AG04449 (cell line): ENCODE measurements at regions not wholly inside any gene's neighbourhood (a gene's known extent, or its start where the extent isn't known, plus 50 kb on each side); places are given as distances from the start of the nearest gene placed in this dataset.

Experiments used
- CTCF ChIA-PET: fragments of 350-600 bp; formaldehyde crosslinking; extraction: SDS; loops from one replicate; lab custom pipeline; 2021; ENCODE audit warnings: antibody characterized with exemption; lab: Yijun Ruan, JAX
- POLR2A ChIA-PET: fragments of 400-600, 350-600 bp; formaldehyde crosslinking; extraction: SDS; loops from one replicate; lab custom pipeline; 2020; ENCODE audit warnings: antibody characterized with exemption, inconsistent platforms; lab: Yijun Ruan, JAX
- DNase-seq: peaks from one replicate; pipeline ENCODE4 v3.0.0-alpha.2; 2010; ENCODE audit warnings: low read depth, low spot score
- H3K4me3 ChIP-seq: 2 replicates; pipeline ENCODE4 v1.5.1; 2011; ENCODE audit warnings: low read depth, mild to moderate bottlenecking, control low read depth, low read length
- TF ChIP-seq, protein P1 (sequence below): IDR thresholded peaks from one replicate; pipeline ENCODE4 v1.5.1; 2011; ENCODE audit warnings: mild to moderate bottlenecking, moderate library complexity, low read length, control low read depth, inconsistent platforms; ENCODE audit not compliant: insufficient read depth; ENCODE audit errors: missing control alignments

DNA sequence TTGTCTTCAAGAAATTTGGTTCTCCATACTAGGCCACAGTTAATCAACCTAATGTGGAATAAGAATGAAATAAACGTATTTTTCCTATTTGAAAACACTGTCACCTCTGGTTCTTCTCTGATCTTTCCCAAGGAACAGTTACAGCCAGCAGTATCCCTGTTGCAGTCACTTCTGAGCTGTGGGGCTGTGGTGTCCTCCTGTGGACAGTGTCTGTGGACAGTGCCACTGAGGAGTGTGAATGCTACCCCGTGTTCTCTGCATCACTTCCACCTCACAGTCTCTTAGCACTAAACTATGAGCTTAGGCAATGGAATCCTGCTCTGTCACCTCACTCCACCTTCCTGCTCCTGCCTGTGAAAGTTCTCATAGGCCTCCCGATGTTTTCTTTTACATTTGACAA lies 817.5 kb downstream of the VGLL3 start:
- no peak for DNase-seq
- ChIA-PET CTCF (no interaction called here), POLR2A (no interaction called here)
- TF ChIP-seq, protein P1, sequence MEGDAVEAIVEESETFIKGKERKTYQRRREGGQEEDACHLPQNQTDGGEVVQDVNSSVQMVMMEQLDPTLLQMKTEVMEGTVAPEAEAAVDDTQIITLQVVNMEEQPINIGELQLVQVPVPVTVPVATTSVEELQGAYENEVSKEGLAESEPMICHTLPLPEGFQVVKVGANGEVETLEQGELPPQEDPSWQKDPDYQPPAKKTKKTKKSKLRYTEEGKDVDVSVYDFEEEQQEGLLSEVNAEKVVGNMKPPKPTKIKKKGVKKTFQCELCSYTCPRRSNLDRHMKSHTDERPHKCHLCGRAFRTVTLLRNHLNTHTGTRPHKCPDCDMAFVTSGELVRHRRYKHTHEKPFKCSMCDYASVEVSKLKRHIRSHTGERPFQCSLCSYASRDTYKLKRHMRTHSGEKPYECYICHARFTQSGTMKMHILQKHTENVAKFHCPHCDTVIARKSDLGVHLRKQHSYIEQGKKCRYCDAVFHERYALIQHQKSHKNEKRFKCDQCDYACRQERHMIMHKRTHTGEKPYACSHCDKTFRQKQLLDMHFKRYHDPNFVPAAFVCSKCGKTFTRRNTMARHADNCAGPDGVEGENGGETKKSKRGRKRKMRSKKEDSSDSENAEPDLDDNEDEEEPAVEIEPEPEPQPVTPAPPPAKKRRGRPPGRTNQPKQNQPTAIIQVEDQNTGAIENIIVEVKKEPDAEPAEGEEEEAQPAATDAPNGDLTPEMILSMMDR = no peak
- no peak overlapping the region for H3K4me3 ChIP-seq

DNA sequence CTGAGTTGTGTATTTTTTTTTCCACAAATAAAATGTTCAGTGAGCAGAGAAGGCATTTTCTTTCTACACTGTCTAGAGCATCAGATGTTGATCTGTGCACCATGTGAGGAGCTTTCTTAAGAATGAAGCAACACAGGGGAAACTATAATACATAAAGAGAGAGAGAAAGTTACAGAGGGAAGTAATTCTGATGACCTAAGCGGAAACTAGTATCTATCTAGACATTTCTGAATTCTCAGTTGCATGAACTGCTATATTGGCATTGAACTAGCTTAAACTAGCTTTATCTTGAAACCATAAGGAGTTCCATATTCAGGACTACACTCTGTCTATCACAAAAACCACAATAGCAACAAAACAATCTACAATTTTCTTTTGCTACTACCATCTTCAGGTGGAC lies 822.4 kb downstream of the VGLL3 start:
- CTCF ChIA-PET = no interaction called here
- POLR2A ChIA-PET = no interaction called here
- DNase-seq = no peak

DNA sequence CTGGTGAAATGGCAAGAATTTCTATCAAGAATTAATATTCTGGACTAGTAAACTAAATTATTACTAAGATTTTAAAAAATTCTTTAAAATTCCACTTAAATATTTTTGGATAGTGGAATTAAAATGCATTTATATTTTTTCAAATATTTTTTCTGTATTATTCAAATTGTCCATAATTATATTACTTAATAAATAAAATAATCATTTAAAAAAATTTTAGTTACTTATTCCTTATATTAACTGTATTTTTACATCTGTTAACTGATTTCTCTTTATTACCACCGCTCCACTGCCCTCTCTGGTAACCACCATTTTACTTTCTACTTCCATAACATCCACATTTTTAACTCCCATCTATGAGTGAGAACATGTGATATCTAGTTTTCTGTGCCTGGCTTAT lies 828.4 kb downstream of the VGLL3 start:
- TF ChIP-seq, protein P1 = no peak
- CTCF ChIA-PET = no interaction called here
- DNase-seq = no peak
- POLR2A ChIA-PET = no interaction called here
- H3K4me3 ChIP-seq = no peak overlapping the region

More for the DNA sequence above, 822.4 kb downstream of the VGLL3 start:
- no peak overlapping the region for H3K4me3 ChIP-seq
- TF ChIP-seq, protein P1 = no peak

DNA sequence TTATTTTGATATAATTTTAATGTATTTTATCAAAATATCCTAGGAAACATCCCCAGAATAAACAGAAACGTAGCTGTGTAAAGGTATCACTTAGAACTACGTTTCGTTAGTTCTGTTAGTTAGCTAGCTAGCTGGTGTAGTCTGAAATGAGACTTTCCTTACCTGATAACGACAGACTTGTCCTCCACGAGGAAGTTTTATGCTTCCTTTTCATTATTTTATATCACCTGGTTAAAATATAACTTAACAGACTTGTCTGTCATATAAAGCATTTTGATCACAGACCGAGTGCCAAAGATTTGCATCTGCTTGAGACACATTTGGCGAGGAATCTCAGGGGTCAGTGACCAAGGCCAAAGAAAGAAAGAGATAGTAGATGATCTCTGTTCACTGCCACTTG lies 829.5 kb downstream of the VGLL3 start:
- no peak overlapping the region for H3K4me3 ChIP-seq
- POLR2A ChIA-PET = no interaction called here
- no peak for DNase-seq
- TF ChIP-seq, protein P1 = no peak
- CTCF ChIA-PET = no interaction called here

DNA sequence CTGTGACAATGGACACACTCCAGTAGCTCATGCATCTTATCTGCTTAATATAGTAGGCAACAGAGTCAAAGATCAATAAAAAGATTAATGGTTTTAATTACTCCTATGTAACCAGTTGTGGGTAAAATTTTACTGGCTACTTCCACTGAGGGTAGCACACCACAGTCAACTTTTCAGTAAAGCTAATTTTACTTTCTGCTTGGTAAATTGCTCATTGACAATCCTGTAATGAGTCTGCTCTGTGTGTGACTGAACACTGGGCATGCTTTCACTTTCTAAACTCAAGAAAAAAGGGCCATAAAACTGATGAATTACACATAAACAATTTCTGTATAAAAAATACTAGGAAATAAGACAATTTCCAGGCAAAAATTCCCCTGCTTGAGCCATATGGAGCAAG lies 838.3 kb downstream of the VGLL3 start:
- TF ChIP-seq, protein P1 = no peak
- CTCF ChIA-PET = no interaction called here
- DNase-seq = no peak
- POLR2A ChIA-PET = no interaction called here
- no peak overlapping the region for H3K4me3 ChIP-seq

DNA sequence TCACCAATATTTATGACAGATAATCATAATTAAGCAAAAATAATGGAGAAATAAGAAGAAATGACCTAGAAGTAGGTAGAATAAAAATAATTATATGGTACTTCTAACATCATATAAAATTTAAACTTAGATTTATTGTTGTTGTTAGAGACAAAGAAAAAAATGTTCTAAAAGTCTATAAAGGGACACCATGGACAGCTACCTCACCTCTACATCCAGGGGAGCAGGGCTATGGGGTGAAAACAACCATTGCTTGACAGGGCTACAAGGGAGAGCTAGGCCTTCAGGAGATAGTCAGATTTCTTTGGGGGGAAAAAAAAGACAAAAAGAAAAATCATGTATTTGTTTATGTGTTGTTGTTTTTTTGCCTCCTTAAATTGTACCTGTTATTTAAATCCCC lies 841.9 kb downstream of the VGLL3 start:
- ChIA-PET CTCF (no interaction called here), POLR2A (no interaction called here)
- DNase-seq = no peak
- TF ChIP-seq, protein P1 = no peak
- H3K4me3 ChIP-seq = no peak overlapping the region
